ENCODE measurements at regions not wholly inside any gene's neighbourhood (a gene's known extent, or its start where the extent isn't known, plus 50 kb on each side); places are given as distances from the start of the nearest gene placed in this dataset.

- H3F3A ChIP-seq (replicated peaks; ENCODE audit: low read depth): no peaks in the 10 kb centered on the region
- H3K4me3 ChIP-seq: no peak overlapping the region
- Mint-ChIP-seq H3K27me3 (ENCODE audit: insufficient read depth, low read depth, poor library complexity) (peaks cover 14% of the 10 kb centered on the region), H3K4me1 (no peaks in the 10 kb centered on the region), H3K9me3 (peaks cover 99% of the 10 kb centered on the region), H3K36me3 (ENCODE audit: low read depth) (peaks cover 67% of the 10 kb centered on the region), H3K4me3 (no peak overlapping the region), H3K27ac (no peak overlapping the region)
- no peaks in the 10 kb centered on the region; the same call in 1 of the 2 replicates for H3K36me3 ChIP-seq (ENCODE audit: insufficient read depth)
- H3K27ac ChIP-seq (ENCODE audit: low read depth): no peak overlapping the region
- H3K9me2 ChIP-seq (ENCODE audit: insufficient read depth): no peaks in the 10 kb centered on the region
- no peaks in the 10 kb centered on the region for H3K79me2 ChIP-seq (replicated peaks; ENCODE audit: insufficient read depth)
- ATAC-seq (no peak), DNase-seq (ENCODE audit: low spot score) (no peak)
- no peak overlapping the region for H2AFZ ChIP-seq
- no peak for TF ChIP-seq ZNF114 (CRISPR knock-in tag; IDR thresholded peaks at IDR 0.05)
- TF ChIP-seq STAT1 (IDR thresholded peaks at IDR 0.05; ENCODE audit: unreplicated experiment): no peak
- no peaks in the 10 kb centered on the region for H3K4me1 ChIP-seq (ENCODE audit: insufficient read depth)
- H4K20me1 ChIP-seq (replicated peaks; ENCODE audit: insufficient read depth): no peaks in the 10 kb centered on the region
- no peaks in the 10 kb centered on the region for H3K27me3 ChIP-seq (ENCODE audit: insufficient read depth)
- no peak overlapping the region for H3K4me2 ChIP-seq
These were observed 570.0 kb downstream of the TBC1D22A start for GRCh38 chr22:47332246-47332980.

- no peak overlapping the region for H3K27ac ChIP-seq (ENCODE audit: low read depth)
- no peaks in the 10 kb centered on the region for H3K79me2 ChIP-seq (replicated peaks; ENCODE audit: insufficient read depth)
- Mint-ChIP-seq H3K4me3 (no peak overlapping the region), H3K27ac (no peak overlapping the region), H3K9me3 (peaks cover 99% of the 10 kb centered on the region), H3K36me3 (ENCODE audit: low read depth) (peaks cover 67% of the 10 kb centered on the region), H3K4me1 (no peaks in the 10 kb centered on the region), H3K27me3 (ENCODE audit: insufficient read depth, low read depth, poor library complexity) (peaks cover 12% of the 10 kb centered on the region)
- no peaks in the 10 kb centered on the region for H3F3A ChIP-seq (replicated peaks; ENCODE audit: low read depth)
- H3K4me2 ChIP-seq: no peak overlapping the region
- no peaks in the 10 kb centered on the region for H3K27me3 ChIP-seq (ENCODE audit: insufficient read depth)
- H3K9me2 ChIP-seq (ENCODE audit: insufficient read depth): no peaks in the 10 kb centered on the region
- H2AFZ ChIP-seq: no peak overlapping the region
- no peaks in the 10 kb centered on the region; the same call in 1 of the 2 replicates for H3K36me3 ChIP-seq (ENCODE audit: insufficient read depth)
- no peak overlapping the region for H3K4me3 ChIP-seq
- no peaks in the 10 kb centered on the region for H4K20me1 ChIP-seq (replicated peaks; ENCODE audit: insufficient read depth)
- DNase-seq (ENCODE audit: low spot score) (no peak), ATAC-seq (no peak)
- no peaks in the 10 kb centered on the region for H3K4me1 ChIP-seq (ENCODE audit: insufficient read depth)
- TF ChIP-seq EZH2phosphoT487 (IDR thresholded peaks at IDR 0.05; ENCODE audit: unreplicated experiment) (no peak), ZNF331 (CRISPR knock-in tag; IDR thresholded peaks at IDR 0.05; ENCODE audit: low read depth) (no peak), ZNF114 (CRISPR knock-in tag; IDR thresholded peaks at IDR 0.05) (no peak)
These were observed 569.3 kb downstream of the TBC1D22A start for GRCh38 chr22:47331750-47332149.

GRCh38 chr22:47329727-47330650 is 567.5 kb downstream of the TBC1D22A start:
- Histone ChIP-seq H3K27me3 (ENCODE audit: insufficient read depth) (no peaks in the 10 kb centered on the region), H3K9me2 (ENCODE audit: insufficient read depth) (no peaks in the 10 kb centered on the region), H3K4me2 (no peak overlapping the region), H3K4me3 (no peak overlapping the region), H3F3A (replicated peaks; ENCODE audit: low read depth) (no peaks in the 10 kb centered on the region), H3K27ac (ENCODE audit: low read depth) (no peak overlapping the region), H4K20me1 (replicated peaks; ENCODE audit: insufficient read depth) (no peaks in the 10 kb centered on the region), H3K36me3 (ENCODE audit: insufficient read depth) (no peaks in the 10 kb centered on the region; the same call in 1 of the 2 replicates), H3K79me2 (replicated peaks; ENCODE audit: insufficient read depth) (no peaks in the 10 kb centered on the region), H2AFZ (no peak overlapping the region), H3K4me1 (ENCODE audit: insufficient read depth) (no peaks in the 10 kb centered on the region)
- ATAC-seq: no peak
- no peak overlapping the region for H3K4me3 Mint-ChIP-seq
- H3K27me3 Mint-ChIP-seq (ENCODE audit: insufficient read depth, low read depth, poor library complexity): peaks cover 10% of the 10 kb centered on the region
- no peak for DNase-seq (ENCODE audit: low spot score)
- H3K27ac Mint-ChIP-seq: no peak overlapping the region
- H3K36me3 Mint-ChIP-seq (ENCODE audit: low read depth): peaks cover 58% of the 10 kb centered on the region
- H3K4me1 Mint-ChIP-seq: no peaks in the 10 kb centered on the region
- peaks cover 90% of the 10 kb centered on the region; the same call in 2 of the 3 replicates for H3K9me3 Mint-ChIP-seq
- TF ChIP-seq JUNB (IDR thresholded peaks at IDR 0.05; ENCODE audit: unreplicated experiment) (no peak), CTCF (conservative IDR thresholded peaks at IDR 0.05; ENCODE audit: low read depth in 2 of 2) (no peak), STAT1 (IDR thresholded peaks at IDR 0.05; ENCODE audit: unreplicated experiment) (no peak), NANOG (IDR thresholded peaks at IDR 0.05; ENCODE audit: borderline replicate concordance) (no peak), EZH2phosphoT487 (IDR thresholded peaks at IDR 0.05; ENCODE audit: unreplicated experiment) (no peak), ZNF331 (CRISPR knock-in tag; IDR thresholded peaks at IDR 0.05; ENCODE audit: low read depth) (no peak), REST (IDR thresholded peaks at IDR 0.05; ENCODE audit: unreplicated experiment) (no peak), EZH2 (IDR thresholded peaks at IDR 0.05; ENCODE audit: low read depth, unreplicated experiment) (no peak), ZNF114 (CRISPR knock-in tag; IDR thresholded peaks at IDR 0.05) (no peak), POLR2AphosphoS5 (IDR thresholded peaks at IDR 0.05; ENCODE audit: low read depth) (no peak)

Measured in GM23338 (cell line).